Thyroid gland (tissue), 4 donors: ENCODE measurements at regions not wholly inside any gene's neighbourhood (a gene's known extent, or its start where the extent isn't known, plus 50 kb on each side); places are given as distances from the start of the nearest gene placed in this dataset.

Experiments used
- DNase-seq, 2 donors: peaks; one replicate each; pipeline ENCODE4 v3.0.0-alpha.2; 2019
- H3K27ac ChIP-seq, 3 donors: fragments of 200-600 bp; sonication (generic); 1 replicate in 2 of 3; 2 replicates in 1 of 3; pipeline ENCODE4 v1.5.1; 2016 to 2019; ENCODE audit warnings: mild to moderate bottlenecking in 1 of 3, moderate library complexity in 1 of 3
- H3K27me3 ChIP-seq: fragments of 200-600 bp; sonication (generic); one replicate; pipeline ENCODE4 v1.5.1; 2019
- H3K36me3 ChIP-seq, 2 donors: fragments of 200-600 bp; sonication (generic); one replicate each; pipeline ENCODE4 v1.5.1; 2016 to 2019
- H3K4me1 ChIP-seq, 2 donors: fragments of 200-600 bp; sonication (generic); one replicate each; pipeline ENCODE4 v1.5.1; 2017 to 2019
- H3K4me3 ChIP-seq, 3 donors: fragments of 200-600 bp; sonication (generic); replicated peaks in 1 of 3; 1 replicate in 2 of 3; 2 replicates in 1 of 3; pipeline ENCODE4 v1.5.1; 2016; ENCODE audit warnings: mild to moderate bottlenecking in 1 of 3
- H3K9me3 ChIP-seq: fragments of 200-600 bp; sonication (generic); one replicate; pipeline ENCODE4 v1.5.1; 2017
- CTCF ChIP-seq, 6 experiments: fragments of 200-600 bp in 3 of 6; fragments of 450-650 bp in 3 of 6; sonication (generic) in 3 of 6; IDR thresholded peaks; one replicate each; pipeline ENCODE4 v1.5.1; 2016 to 2019; ENCODE audit warnings: antibody characterized with exemption in 6 of 6, mild to moderate bottlenecking in 2 of 6, inconsistent platforms in 1 of 6, moderate library complexity in 1 of 6
- POLR2A ChIP-seq, 2 donors: fragments of 450-650 bp; IDR thresholded peaks; one replicate each; pipeline ENCODE4 v1.6.1; 2017; ENCODE audit warnings: antibody characterized with exemption in 2 of 2, mild to moderate bottlenecking in 2 of 2, moderate library complexity in 1 of 2
- WGBS, 2 donors: methylation state at CpG; one replicate each; pipeline ENCODE4 v1.1.5; 2017; 5-methylcytosine and 5-hydroxymethylcytosine counted together
- intact Hi-C: fragments of 100-400 bp; cut with DNase I; formaldehyde crosslinking; loops from one replicate; pipeline ENCODE4 v1.15.1; 2023

GRCh38 chr3:26963361-26963743 lies 340.8 kb downstream of the LRRC3B start:
- Histone ChIP-seq H3K4me3 (no peak overlapping the region), H3K4me1 (no peaks in the 10 kb centered on the region), H3K27me3 (no peaks in the 10 kb centered on the region), H3K27ac (no peak overlapping the region), H3K36me3 (no peaks in the 10 kb centered on the region), H3K9me3 (no peaks in the 10 kb centered on the region)
- intact Hi-C loops, result no loop called here
- 94 to 95% methylated on average over 5 of the region's 5 CpGs for WGBS, 2 donors
- DNase-seq, result no peak
- TF ChIP-seq POLR2A (IDR thresholded peaks at IDR 0.05) (no peak), CTCF (IDR thresholded peaks at IDR 0.05) (no peak)

DNA sequence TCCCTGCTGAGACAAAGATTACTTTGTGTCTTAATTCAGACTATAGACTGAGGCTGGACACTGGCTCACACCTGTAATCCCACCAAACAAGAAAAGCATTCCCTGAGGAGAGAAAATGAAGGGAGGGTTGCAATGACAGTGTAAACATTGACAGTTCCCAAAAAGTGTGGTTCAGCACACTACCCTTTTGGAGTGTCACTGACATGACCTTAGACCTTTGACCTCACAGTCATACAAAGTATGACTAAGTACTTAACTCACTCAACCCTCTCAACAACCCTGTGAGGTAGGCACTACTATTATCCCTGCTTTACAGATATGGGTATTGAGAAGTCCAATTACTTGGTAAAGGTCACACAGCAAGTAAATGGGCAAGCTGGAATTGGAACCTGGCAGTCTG lies 341.7 kb downstream of the LRRC3B start:
- intact Hi-C loops, result no loop called here
- no peak overlapping the region for H3K27ac ChIP-seq
- no peaks in the 10 kb centered on the region for H3K36me3 ChIP-seq
- TF ChIP-seq CTCF (IDR thresholded peaks at IDR 0.05), result no peak
- no peak for TF ChIP-seq POLR2A (IDR thresholded peaks at IDR 0.05)
- H3K27me3 ChIP-seq, result no peaks in the 10 kb centered on the region
- no peaks in the 10 kb centered on the region for H3K9me3 ChIP-seq
- H3K4me3 ChIP-seq, result no peak overlapping the region
- H3K4me1 ChIP-seq, result no peaks in the 10 kb centered on the region
- DNase-seq, result no peak

DNA sequence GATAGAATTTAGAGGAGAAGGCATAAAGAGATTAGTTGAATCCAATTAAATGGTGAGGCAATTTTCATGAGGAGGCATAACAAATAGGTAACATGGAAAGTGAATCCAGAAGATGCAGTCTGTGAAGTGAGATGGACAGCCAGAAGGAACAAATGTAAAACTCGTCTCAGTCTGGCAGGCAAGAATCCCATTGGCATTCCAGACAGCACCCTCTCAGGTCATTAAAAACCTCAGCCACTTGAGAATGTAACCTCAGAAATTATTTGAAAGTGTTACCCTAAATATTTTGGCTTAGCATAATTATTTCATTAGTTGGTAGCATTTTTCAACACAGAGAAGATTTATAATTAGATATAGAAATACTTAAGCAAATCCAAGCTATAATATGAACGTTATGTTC lies 342.3 kb downstream of the LRRC3B start:
- Histone ChIP-seq H3K27me3 (no peaks in the 10 kb centered on the region), H3K4me3 (no peak overlapping the region), H3K27ac (no peak overlapping the region), H3K36me3 (no peaks in the 10 kb centered on the region), H3K9me3 (no peaks in the 10 kb centered on the region), H3K4me1 (no peaks in the 10 kb centered on the region)
- 76 to 79% methylated on average over 2 of the region's 2 CpGs for WGBS, 2 donors
- TF ChIP-seq CTCF (IDR thresholded peaks at IDR 0.05), result no peak
- TF ChIP-seq POLR2A (IDR thresholded peaks at IDR 0.05), result no peak
- intact Hi-C loops, result no loop called here
- DNase-seq, result no peak

DNA sequence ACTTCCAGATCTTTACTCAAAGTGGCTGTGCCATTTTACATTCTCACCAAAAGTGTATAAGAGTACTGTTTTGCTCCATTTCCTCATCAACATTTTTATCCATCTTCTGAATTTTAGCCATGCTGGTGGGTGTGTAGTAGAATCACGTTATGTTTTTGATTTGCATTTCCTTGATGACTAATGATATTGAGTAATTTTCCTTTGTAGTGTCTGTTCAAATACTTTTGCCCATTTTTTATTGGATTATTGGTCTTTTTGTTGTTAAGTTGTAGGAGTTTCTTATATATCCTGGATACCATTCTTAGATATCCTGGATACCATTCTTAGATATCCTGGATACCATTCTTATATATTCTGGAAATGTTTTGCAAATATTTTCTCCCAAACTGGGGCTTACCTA lies 344.9 kb downstream of the LRRC3B start:
- intact Hi-C loops, result no loop called here
- H3K9me3 ChIP-seq, result no peaks in the 10 kb centered on the region
- no peaks in the 10 kb centered on the region for H3K27me3 ChIP-seq
- H3K27ac ChIP-seq, result no peak overlapping the region
- no peak for TF ChIP-seq POLR2A (IDR thresholded peaks at IDR 0.05)
- no peak for TF ChIP-seq CTCF (IDR thresholded peaks at IDR 0.05)
- no peaks in the 10 kb centered on the region for H3K4me1 ChIP-seq
- WGBS, 2 donors, result 70 to 72% methylated on average over 1 of the region's 1 CpG
- H3K36me3 ChIP-seq, result no peaks in the 10 kb centered on the region
- no peak overlapping the region for H3K4me3 ChIP-seq
- no peak for DNase-seq

DNA sequence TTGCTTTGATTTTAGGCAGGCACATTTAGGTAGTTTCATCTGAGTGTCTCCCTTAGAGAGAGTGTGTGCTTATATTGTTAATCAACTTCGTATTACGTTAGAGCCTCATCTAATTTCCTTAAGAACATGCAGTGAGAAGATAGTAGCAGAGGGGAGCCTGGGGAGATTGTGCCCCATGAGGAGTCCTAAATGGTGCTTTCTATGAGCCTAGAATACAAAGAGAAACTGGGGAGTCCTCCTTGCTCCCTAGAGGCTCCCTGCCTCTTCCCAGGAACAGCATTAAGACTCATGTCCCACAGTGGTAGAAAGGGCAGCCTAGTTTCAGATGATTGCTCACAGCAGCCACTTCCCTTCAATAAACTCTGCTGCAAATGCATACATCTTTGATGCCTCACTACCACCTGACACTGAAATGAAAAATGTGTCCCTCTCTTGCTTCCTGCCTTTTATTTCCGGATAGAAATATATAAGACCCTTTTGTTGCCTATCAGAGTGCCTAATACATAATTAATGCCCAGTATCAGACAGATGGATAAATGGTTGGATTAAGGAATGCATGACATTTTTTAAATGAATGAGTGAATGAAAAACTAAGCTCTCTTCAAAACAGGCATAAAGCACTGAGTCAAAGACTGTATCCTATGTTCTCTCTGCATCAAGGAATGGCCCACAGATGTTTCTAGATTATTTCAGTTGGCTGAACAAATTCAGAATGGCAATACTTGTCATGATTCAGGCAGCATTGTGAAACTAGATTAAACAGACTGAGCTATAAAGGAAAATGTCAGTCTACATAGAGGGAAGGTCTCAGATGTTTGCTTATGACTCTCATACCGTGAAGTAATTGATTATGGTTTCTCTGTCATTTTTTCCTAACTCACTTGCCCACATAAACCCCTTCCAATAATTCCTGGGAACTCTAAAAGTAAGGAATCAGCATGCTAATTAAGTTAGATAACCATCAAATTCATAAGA lies 362.1 kb downstream of the LRRC3B start:
- Histone ChIP-seq H3K27ac (no peak overlapping the region), H3K36me3 (no peaks in the 10 kb centered on the region), H3K9me3 (no peaks in the 10 kb centered on the region), H3K27me3 (no peaks in the 10 kb centered on the region), H3K4me3 (no peak overlapping the region), H3K4me1 (peaks cover 0 to 14% of the 10 kb centered on the region in 2 donors)
- intact Hi-C loops, result no loop called here
- TF ChIP-seq CTCF (IDR thresholded peaks at IDR 0.05), result no peak
- TF ChIP-seq POLR2A (IDR thresholded peaks at IDR 0.05), result no peak
- 71 to 75% methylated on average over 4 of the region's 4 CpGs for WGBS, 2 donors
- no peak for DNase-seq
